ENCODE measurements at regions not wholly inside any gene's neighbourhood (a gene's known extent, or its start where the extent isn't known, plus 50 kb on each side); places are given as distances from the start of the nearest gene placed in this dataset.

- TF ChIP-seq POLR2AphosphoS5 (IDR thresholded peaks at IDR 0.05) (no peak), POLR2A (IDR thresholded peaks at IDR 0.05) (no peak)
- TF ChIP-seq, protein P1, sequence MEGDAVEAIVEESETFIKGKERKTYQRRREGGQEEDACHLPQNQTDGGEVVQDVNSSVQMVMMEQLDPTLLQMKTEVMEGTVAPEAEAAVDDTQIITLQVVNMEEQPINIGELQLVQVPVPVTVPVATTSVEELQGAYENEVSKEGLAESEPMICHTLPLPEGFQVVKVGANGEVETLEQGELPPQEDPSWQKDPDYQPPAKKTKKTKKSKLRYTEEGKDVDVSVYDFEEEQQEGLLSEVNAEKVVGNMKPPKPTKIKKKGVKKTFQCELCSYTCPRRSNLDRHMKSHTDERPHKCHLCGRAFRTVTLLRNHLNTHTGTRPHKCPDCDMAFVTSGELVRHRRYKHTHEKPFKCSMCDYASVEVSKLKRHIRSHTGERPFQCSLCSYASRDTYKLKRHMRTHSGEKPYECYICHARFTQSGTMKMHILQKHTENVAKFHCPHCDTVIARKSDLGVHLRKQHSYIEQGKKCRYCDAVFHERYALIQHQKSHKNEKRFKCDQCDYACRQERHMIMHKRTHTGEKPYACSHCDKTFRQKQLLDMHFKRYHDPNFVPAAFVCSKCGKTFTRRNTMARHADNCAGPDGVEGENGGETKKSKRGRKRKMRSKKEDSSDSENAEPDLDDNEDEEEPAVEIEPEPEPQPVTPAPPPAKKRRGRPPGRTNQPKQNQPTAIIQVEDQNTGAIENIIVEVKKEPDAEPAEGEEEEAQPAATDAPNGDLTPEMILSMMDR (IDR thresholded peaks at IDR 0.05): no peak
Observed at GRCh38 chr4:188245651-188246050, 106.4 kb downstream of the TRIML1 start.
